AG04450 (cell line): ENCODE measurements at regions not wholly inside any gene's neighbourhood (a gene's known extent, or its start where the extent isn't known, plus 50 kb on each side); places are given as distances from the start of the nearest gene placed in this dataset.
"Not testable (repeated sequence)": the region's sequence is repeated elsewhere in the genome, so short reads cannot be mapped to it uniquely, and the experiment has no call there.

ENCODE experiments used
- CTCF ChIA-PET: fragments of 300-600, 350-600 bp; formaldehyde crosslinking; extraction: SDS; loops from one replicate; lab custom pipeline; 2022; ENCODE audit warnings: antibody characterized with exemption, inconsistent platforms; lab: Charles Lee
- POLR2A ChIA-PET: fragments of 350-600 bp; formaldehyde crosslinking; extraction: SDS; loops from one replicate; lab custom pipeline; 2021; ENCODE audit warnings: antibody characterized with exemption, inconsistent platforms; lab: Yijun Ruan, JAX
- DNase-seq: peaks from one replicate; pipeline ENCODE4 v3.0.0-alpha.2; 2011; ENCODE audit warnings: low read depth, low spot score
- H3K27ac ChIP-seq: one replicate; pipeline ENCODE4 v1.5.1; 2012; ENCODE audit warnings: low read depth, low read length, control low read depth
- H3K27me3 ChIP-seq: one replicate; pipeline ENCODE4 v1.6.0; 2012; ENCODE audit warnings: low read length; ENCODE audit not compliant: control insufficient read depth, insufficient read depth
- H3K4me3 ChIP-seq: 2 replicates; pipeline ENCODE4 v1.5.1; 2011; ENCODE audit warnings: mild to moderate bottlenecking, low read depth, low read length, control low read depth
- H3K9me3 ChIP-seq: 2 replicates; pipeline ENCODE4 v1.5.1; 2012; ENCODE audit warnings: low read length; ENCODE audit not compliant: control insufficient read depth, insufficient read depth
- TF ChIP-seq, protein P1 (sequence below): IDR thresholded peaks from 2 replicates; pipeline ENCODE4 v1.5.1; 2011; ENCODE audit warnings: low read depth, low read length, control low read depth, inconsistent platforms

- POLR2A ChIA-PET, result no interaction called here
- Histone ChIP-seq H3K27me3 (no peaks in the 10 kb centered on the region), H3K27ac (no peak overlapping the region), H3K9me3 (no peaks in the 10 kb centered on the region; the same call in 1 of the 2 replicates), H3K4me3 (no peak overlapping the region)
- TF ChIP-seq, protein P1, sequence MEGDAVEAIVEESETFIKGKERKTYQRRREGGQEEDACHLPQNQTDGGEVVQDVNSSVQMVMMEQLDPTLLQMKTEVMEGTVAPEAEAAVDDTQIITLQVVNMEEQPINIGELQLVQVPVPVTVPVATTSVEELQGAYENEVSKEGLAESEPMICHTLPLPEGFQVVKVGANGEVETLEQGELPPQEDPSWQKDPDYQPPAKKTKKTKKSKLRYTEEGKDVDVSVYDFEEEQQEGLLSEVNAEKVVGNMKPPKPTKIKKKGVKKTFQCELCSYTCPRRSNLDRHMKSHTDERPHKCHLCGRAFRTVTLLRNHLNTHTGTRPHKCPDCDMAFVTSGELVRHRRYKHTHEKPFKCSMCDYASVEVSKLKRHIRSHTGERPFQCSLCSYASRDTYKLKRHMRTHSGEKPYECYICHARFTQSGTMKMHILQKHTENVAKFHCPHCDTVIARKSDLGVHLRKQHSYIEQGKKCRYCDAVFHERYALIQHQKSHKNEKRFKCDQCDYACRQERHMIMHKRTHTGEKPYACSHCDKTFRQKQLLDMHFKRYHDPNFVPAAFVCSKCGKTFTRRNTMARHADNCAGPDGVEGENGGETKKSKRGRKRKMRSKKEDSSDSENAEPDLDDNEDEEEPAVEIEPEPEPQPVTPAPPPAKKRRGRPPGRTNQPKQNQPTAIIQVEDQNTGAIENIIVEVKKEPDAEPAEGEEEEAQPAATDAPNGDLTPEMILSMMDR, result no peak
- no peak for DNase-seq
- CTCF ChIA-PET, result no interaction called here
Observed at GRCh38 chr13:98075048-98075447, 67.8 kb upstream of the FARP1 start.

DNA sequence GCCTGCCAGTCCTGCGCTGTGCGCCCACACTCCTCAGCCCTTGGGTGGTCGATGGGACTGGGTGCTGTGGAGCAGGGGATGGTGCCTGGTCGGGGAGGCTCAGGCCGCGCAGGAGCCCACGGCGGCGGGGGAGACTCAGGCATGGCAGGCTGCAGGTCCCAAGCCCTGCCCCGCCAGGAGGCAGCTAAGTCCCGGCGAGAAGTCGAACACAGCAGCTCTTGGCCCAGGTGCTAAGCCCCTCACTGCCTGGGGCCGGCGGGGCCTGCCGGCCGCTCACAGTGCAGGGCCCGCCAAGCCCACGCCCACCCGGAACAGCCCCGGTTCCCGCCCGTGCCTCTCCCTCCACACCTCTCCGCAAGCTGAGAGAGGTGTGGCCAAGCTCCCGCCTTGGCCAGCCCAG is 66.6 kb upstream of the FARP1 start:
- POLR2A ChIA-PET, H3K9me3 ChIP-seq, H3K27ac ChIP-seq, DNase-seq, H3K27me3 ChIP-seq, H3K4me3 ChIP-seq, CTCF ChIA-PET: not testable (repeated sequence)

DNA sequence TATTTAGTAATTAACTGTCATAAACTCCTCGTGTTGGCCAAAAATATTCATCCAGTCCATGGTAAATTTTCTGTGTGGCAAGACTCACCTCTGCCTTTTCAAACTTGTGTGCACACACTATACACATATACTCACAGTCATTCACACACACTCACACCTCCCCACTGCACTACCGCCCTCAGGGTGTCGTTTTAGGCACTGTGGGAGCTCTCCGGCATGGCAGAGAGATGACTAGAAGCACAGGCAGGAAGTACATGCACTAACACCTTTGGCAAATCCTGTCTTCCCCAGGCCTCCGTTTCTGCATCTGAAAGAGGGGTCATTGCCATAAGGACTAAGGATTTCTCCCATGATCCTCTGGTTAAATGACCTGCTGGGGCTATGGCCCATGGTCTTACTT is 62.6 kb upstream of the FARP1 start:
- CTCF ChIA-PET, result no interaction called here
- Histone ChIP-seq H3K4me3 (no peak overlapping the region), H3K9me3 (no peaks in the 10 kb centered on the region; the same call in 1 of the 2 replicates), H3K27ac (no peak overlapping the region), H3K27me3 (no peaks in the 10 kb centered on the region)
- DNase-seq, result no peak
- POLR2A ChIA-PET, result no interaction called here
- TF ChIP-seq, protein P1, result no peak

GRCh38 chr13:98083507-98083906 is 59.4 kb upstream of the FARP1 start:
- no peak overlapping the region for H3K4me3 ChIP-seq
- ChIA-PET CTCF (interaction anchor here (0.6 to 1.4 kb wide), 3 partner anchors 16 to 68 kb away, joined by 3 to 4 read pairs (median 3); no protein-coding TSS in a partner anchor), POLR2A (interaction anchor here (0.6 kb wide), 1 partner anchor 288 kb away, joined by 3 read pairs; no protein-coding TSS in a partner anchor)
- no peaks in the 10 kb centered on the region for H3K27me3 ChIP-seq
- TF ChIP-seq, protein P1, result peak; percentile 29
- DNase-seq, result peak; percentile 83
- H3K9me3 ChIP-seq, result no peaks in the 10 kb centered on the region; the same call in 1 of the 2 replicates
- H3K27ac ChIP-seq, result peak overlapping the region; percentile 48

GRCh38 chr13:98083936-98084335 is 59.0 kb upstream of the FARP1 start:
- Histone ChIP-seq H3K27ac (peak overlapping the region; percentile 47), H3K9me3 (no peaks in the 10 kb centered on the region; the same call in 1 of the 2 replicates), H3K4me3 (no peak overlapping the region), H3K27me3 (no peaks in the 10 kb centered on the region)
- POLR2A ChIA-PET, result interaction anchor here (0.6 kb wide), 1 partner anchor 288 kb away, joined by 3 read pairs; no protein-coding TSS in a partner anchor
- TF ChIP-seq, protein P1, result no peak
- CTCF ChIA-PET, result interaction anchor here (0.6 to 1.4 kb wide), 3 partner anchors 17 to 69 kb away, joined by 3 to 4 read pairs (median 3); no protein-coding TSS in a partner anchor
- no peak for DNase-seq
